Liver (tissue), 3 donors: ENCODE measurements at regions not wholly inside any gene's neighbourhood (a gene's known extent, or its start where the extent isn't known, plus 50 kb on each side); places are given as distances from the start of the nearest gene placed in this dataset.

ENCODE experiments used
- EGR1 ChIP-seq, 2 donors: IDR thresholded peaks; 2 replicates each; pipeline ENCODE4 v1.6.1; 2016 to 2018; ENCODE audit warnings: antibody characterized with exemption in 2 of 2, low read depth in 2 of 2
- GABPA ChIP-seq, 2 donors: IDR thresholded peaks in 1 of 2; conservative IDR thresholded peaks in 1 of 2; 2 replicates each; pipeline ENCODE4 v1.6.1; 2016; ENCODE audit warnings: antibody characterized with exemption in 2 of 2, mild to moderate bottlenecking in 1 of 2, moderate library complexity in 1 of 2
- HNF4A ChIP-seq, 2 donors: conservative IDR thresholded peaks; 2 replicates each; pipeline ENCODE4 v1.6.1; 2016; ENCODE audit warnings: antibody characterized with exemption in 2 of 2, mild to moderate bottlenecking in 2 of 2
- JUND ChIP-seq, 2 donors: IDR thresholded peaks; 2 replicates each; pipeline ENCODE4 v1.6.1; 2016; ENCODE audit warnings: antibody characterized with exemption in 2 of 2
- NR2F2 ChIP-seq: IDR thresholded peaks from 2 replicates; pipeline ENCODE4 v1.6.1; 2016; ENCODE audit warnings: antibody characterized with exemption
- RAD21 ChIP-seq, 2 donors: IDR thresholded peaks; 2 replicates each; pipeline ENCODE4 v1.6.1; 2016; ENCODE audit warnings: antibody characterized with exemption in 2 of 2, mild to moderate bottlenecking in 2 of 2
- SP1 ChIP-seq: IDR thresholded peaks from 2 replicates; pipeline ENCODE4 v1.6.1; 2018; ENCODE audit warnings: antibody characterized with exemption, mild to moderate bottlenecking
- TAF1 ChIP-seq: conservative IDR thresholded peaks from 2 replicates; pipeline ENCODE4 v1.6.1; 2016; ENCODE audit warnings: antibody characterized with exemption, mild to moderate bottlenecking
- YY1 ChIP-seq: IDR thresholded peaks from 2 replicates; pipeline ENCODE4 v1.6.1; 2016; ENCODE audit warnings: antibody characterized with exemption, mild to moderate bottlenecking
- TF ChIP-seq, protein P1 (sequence below): IDR thresholded peaks from 2 replicates; pipeline ENCODE4 v1.6.1; 2016; ENCODE audit warnings: antibody characterized with exemption, mild to moderate bottlenecking
- TF ChIP-seq, protein P2 (sequence below): fragments of 150-350 bp; IDR thresholded peaks from 2 replicates; pipeline ENCODE4 v1.5.1; 2017; ENCODE audit warnings: improper control_type of control experiment, low read depth, low read length; ENCODE audit not compliant: missing input control
- TF ChIP-seq, protein P3 (sequence below): IDR thresholded peaks from 2 replicates; pipeline ENCODE4 v1.6.1; 2016; ENCODE audit warnings: antibody characterized with exemption
- TF ChIP-seq, protein P4 (sequence below): IDR thresholded peaks from 2 replicates; pipeline ENCODE4 v1.6.1; 2016; ENCODE audit warnings: antibody characterized with exemption
- donor health status: healthy.
- donor health status: healthy.

DNA sequence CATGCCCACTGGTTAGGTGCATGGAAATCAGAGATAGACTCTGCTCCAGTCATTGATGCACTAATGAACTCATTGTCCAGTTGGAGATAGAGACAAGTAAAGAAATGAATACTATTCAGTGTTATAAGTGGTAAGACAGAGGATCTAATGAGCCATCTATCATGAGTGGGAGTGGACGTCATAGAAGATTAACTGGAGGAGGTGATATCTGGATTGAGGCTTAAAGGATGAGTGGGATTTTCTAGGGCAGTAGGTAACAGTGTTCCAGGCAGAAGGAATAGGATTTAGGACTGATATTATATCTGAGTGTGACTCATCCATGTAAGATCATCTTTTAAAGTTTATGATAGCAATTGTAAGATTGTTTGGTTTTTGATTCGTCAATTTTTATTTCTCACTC, 152.2 kb upstream of the CSNK1A1L start:
- TF ChIP-seq, protein P1, sequence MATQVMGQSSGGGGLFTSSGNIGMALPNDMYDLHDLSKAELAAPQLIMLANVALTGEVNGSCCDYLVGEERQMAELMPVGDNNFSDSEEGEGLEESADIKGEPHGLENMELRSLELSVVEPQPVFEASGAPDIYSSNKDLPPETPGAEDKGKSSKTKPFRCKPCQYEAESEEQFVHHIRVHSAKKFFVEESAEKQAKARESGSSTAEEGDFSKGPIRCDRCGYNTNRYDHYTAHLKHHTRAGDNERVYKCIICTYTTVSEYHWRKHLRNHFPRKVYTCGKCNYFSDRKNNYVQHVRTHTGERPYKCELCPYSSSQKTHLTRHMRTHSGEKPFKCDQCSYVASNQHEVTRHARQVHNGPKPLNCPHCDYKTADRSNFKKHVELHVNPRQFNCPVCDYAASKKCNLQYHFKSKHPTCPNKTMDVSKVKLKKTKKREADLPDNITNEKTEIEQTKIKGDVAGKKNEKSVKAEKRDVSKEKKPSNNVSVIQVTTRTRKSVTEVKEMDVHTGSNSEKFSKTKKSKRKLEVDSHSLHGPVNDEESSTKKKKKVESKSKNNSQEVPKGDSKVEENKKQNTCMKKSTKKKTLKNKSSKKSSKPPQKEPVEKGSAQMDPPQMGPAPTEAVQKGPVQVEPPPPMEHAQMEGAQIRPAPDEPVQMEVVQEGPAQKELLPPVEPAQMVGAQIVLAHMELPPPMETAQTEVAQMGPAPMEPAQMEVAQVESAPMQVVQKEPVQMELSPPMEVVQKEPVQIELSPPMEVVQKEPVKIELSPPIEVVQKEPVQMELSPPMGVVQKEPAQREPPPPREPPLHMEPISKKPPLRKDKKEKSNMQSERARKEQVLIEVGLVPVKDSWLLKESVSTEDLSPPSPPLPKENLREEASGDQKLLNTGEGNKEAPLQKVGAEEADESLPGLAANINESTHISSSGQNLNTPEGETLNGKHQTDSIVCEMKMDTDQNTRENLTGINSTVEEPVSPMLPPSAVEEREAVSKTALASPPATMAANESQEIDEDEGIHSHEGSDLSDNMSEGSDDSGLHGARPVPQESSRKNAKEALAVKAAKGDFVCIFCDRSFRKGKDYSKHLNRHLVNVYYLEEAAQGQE = no peak
- TF ChIP-seq, protein P2, sequence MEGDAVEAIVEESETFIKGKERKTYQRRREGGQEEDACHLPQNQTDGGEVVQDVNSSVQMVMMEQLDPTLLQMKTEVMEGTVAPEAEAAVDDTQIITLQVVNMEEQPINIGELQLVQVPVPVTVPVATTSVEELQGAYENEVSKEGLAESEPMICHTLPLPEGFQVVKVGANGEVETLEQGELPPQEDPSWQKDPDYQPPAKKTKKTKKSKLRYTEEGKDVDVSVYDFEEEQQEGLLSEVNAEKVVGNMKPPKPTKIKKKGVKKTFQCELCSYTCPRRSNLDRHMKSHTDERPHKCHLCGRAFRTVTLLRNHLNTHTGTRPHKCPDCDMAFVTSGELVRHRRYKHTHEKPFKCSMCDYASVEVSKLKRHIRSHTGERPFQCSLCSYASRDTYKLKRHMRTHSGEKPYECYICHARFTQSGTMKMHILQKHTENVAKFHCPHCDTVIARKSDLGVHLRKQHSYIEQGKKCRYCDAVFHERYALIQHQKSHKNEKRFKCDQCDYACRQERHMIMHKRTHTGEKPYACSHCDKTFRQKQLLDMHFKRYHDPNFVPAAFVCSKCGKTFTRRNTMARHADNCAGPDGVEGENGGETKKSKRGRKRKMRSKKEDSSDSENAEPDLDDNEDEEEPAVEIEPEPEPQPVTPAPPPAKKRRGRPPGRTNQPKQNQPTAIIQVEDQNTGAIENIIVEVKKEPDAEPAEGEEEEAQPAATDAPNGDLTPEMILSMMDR = no peak
- TF ChIP-seq EGR1 (IDR thresholded peaks at IDR 0.05; ENCODE audit: low read depth in 2 of 2) = no peak
- TF ChIP-seq, protein P3, sequence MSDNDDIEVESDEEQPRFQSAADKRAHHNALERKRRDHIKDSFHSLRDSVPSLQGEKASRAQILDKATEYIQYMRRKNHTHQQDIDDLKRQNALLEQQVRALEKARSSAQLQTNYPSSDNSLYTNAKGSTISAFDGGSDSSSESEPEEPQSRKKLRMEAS = no peak
- no peak for TF ChIP-seq SP1
- no peak for TF ChIP-seq YY1
- no peak for TF ChIP-seq HNF4A (conservative IDR thresholded peaks at IDR 0.05)
- TF ChIP-seq TAF1 = no peak
- TF ChIP-seq, protein P4, sequence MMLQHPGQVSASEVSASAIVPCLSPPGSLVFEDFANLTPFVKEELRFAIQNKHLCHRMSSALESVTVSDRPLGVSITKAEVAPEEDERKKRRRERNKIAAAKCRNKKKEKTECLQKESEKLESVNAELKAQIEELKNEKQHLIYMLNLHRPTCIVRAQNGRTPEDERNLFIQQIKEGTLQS = no peak
- TF ChIP-seq JUND (IDR thresholded peaks at IDR 0.05) = no peak
- TF ChIP-seq GABPA (IDR thresholded peaks at IDR 0.05 in 1 of 2, conservative IDR thresholded peaks at IDR 0.05 in 1 of 2) = no peak
- no peak for TF ChIP-seq NR2F2
- no peak for TF ChIP-seq RAD21 (IDR thresholded peaks at IDR 0.05)
